Spinal cord (tissue), 9 donors: ENCODE measurements at regions not wholly inside any gene's neighbourhood (a gene's known extent, or its start where the extent isn't known, plus 50 kb on each side); places are given as distances from the start of the nearest gene placed in this dataset.
"Not testable (repeated sequence)": the region's sequence is repeated elsewhere in the genome, so short reads cannot be mapped to it uniquely, and the experiment has no call there.

Experiments used
- DNase-seq, 6 donors: peaks; one replicate each; pipeline versions ENCODE4 v3.0.0 to v3.0.0-alpha.2; 2013 to 2015; ENCODE audit warnings: low spot score in 6 of 6, low read depth in 4 of 6
- H3K27ac ChIP-seq: one replicate; pipeline ENCODE4 v1.5.1; 2013; ENCODE audit warnings: low read depth, low read length, control low read depth
- H3K27me3 ChIP-seq: one replicate; pipeline ENCODE4 v1.6.1; 2013; ENCODE audit warnings: low read length; ENCODE audit not compliant: control insufficient read depth, insufficient read depth
- H3K36me3 ChIP-seq: one replicate; pipeline ENCODE4 v1.6.1; 2013; ENCODE audit warnings: low read length; ENCODE audit not compliant: control insufficient read depth, insufficient read depth
- H3K4me1 ChIP-seq: one replicate; pipeline ENCODE4 v1.6.1; 2013; ENCODE audit warnings: low read length; ENCODE audit not compliant: control insufficient read depth, insufficient read depth
- H3K4me3 ChIP-seq: one replicate; pipeline ENCODE4 v1.5.1; 2013; ENCODE audit warnings: low read depth, low read length, control low read depth
- H3K9me3 ChIP-seq: one replicate; pipeline ENCODE4 v1.6.1; 2013; ENCODE audit warnings: low read length; ENCODE audit not compliant: control insufficient read depth, insufficient read depth
- WGBS: methylation state at CpG from one replicate; pipeline ENCODE4 v1.1.5; 2013; ENCODE audit warnings: missing lambda C conversion rate; ENCODE audit not compliant: insufficient coverage; 5-methylcytosine and 5-hydroxymethylcytosine counted together
- donor health status: healthy.

- no peaks in the 10 kb centered on the region for H3K36me3 ChIP-seq
- no peaks in the 10 kb centered on the region for H3K27me3 ChIP-seq
- H3K27ac ChIP-seq = no peak overlapping the region
- no peaks in the 10 kb centered on the region for H3K9me3 ChIP-seq
- 100% methylated on average over 1 of the region's 4 CpGs for WGBS
- H3K4me1 ChIP-seq = no peaks in the 10 kb centered on the region
- no peak for DNase-seq
- no peak overlapping the region for H3K4me3 ChIP-seq
Measured at GRCh38 chrX:3449287-3449686, 102.8 kb upstream of the MXRA5 start.

GRCh38 chrX:3448563-3448962 lies 102.1 kb upstream of the MXRA5 start:
- no peaks in the 10 kb centered on the region for H3K4me1 ChIP-seq
- 83% methylated on average over 1 of the region's 4 CpGs for WGBS
- DNase-seq = no peak
- H3K4me3 ChIP-seq = no peak overlapping the region
- no peaks in the 10 kb centered on the region for H3K9me3 ChIP-seq
- H3K27me3 ChIP-seq = no peaks in the 10 kb centered on the region
- no peaks in the 10 kb centered on the region for H3K36me3 ChIP-seq
- H3K27ac ChIP-seq = no peak overlapping the region

DNA sequence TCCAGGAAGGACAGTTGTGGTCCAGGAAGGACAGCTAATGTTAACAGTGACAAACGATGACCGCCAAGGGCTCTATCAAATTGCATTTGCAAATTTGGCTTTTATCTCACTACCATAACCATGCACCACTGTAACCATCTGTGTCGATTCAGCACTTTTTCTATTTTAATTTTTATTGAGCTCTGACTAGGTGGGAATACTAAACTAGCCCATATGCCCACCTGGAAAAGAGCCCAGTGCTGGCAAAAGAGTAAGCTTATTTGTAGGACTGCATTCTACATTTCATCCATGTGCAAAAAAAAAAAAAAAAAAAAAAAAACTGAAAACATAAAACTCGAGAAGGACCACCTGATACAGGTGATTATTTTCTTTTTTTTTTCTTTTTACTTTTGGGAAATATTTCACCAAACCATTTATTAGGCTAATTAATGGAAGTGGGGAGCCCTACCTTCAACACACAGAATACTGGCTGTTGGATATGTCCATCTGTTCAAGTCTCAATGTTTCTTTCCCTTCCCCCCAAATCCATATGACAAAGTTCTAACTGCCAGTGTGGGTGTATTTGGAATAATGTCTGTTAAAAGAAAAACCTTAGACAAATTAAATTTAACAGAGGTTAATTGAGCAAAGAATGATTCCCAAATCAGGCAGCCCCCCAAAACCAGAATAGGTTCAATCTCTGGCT lies 99.5 kb upstream of the MXRA5 start:
- Histone ChIP-seq H3K9me3 (no peaks in the 10 kb centered on the region), H3K36me3 (no peaks in the 10 kb centered on the region), H3K27me3 (no peaks in the 10 kb centered on the region), H3K27ac (no peak overlapping the region), H3K4me3 (no peak overlapping the region), H3K4me1 (no peaks in the 10 kb centered on the region)
- DNase-seq = peak in 2 of 6 donors; percentile 59 to 87
- WGBS = 100% methylated on average over 1 of the region's 4 CpGs

DNA sequence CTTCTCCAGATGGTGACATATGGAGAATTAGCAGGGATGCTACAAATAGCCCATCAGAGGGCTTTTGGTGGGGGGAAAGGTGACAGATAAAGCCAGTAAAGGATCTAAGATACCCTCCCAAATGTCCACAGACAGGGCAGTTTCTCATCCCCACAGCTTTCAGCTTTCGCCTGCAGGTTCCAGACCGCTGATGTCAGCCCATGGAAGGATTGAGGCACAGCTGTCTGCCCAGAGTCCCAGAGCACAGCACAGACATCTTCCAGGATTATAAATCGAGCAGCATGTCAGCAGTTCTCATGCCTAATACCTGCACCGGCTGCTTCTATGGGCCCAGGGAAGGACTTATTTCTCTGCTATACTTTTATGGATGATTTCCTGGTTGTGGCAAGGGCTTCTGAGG lies 96.7 kb upstream of the MXRA5 start:
- no peak overlapping the region for H3K4me3 ChIP-seq
- no peaks in the 10 kb centered on the region for H3K4me1 ChIP-seq
- no peaks in the 10 kb centered on the region for H3K36me3 ChIP-seq
- peak in 1 of 6 donors; percentile 51 for DNase-seq
- WGBS = 56% methylated on average over 2 of the region's 4 CpGs
- H3K27me3 ChIP-seq = no peaks in the 10 kb centered on the region
- no peaks in the 10 kb centered on the region for H3K9me3 ChIP-seq
- H3K27ac ChIP-seq = no peak overlapping the region

GRCh38 chrX:3442691-3443090 lies 96.2 kb upstream of the MXRA5 start:
- DNase-seq = peak in 2 of 6 donors; percentile 12 to 41
- H3K36me3 ChIP-seq = no peaks in the 10 kb centered on the region
- no peaks in the 10 kb centered on the region for H3K9me3 ChIP-seq
- H3K27ac ChIP-seq = no peak overlapping the region
- whole genome bisulfite sequencing = 89% methylated on average over 8 of the region's 8 CpGs
- no peak overlapping the region for H3K4me3 ChIP-seq
- no peaks in the 10 kb centered on the region for H3K4me1 ChIP-seq
- no peaks in the 10 kb centered on the region for H3K27me3 ChIP-seq

GRCh38 chrX:3440981-3441380 lies 94.5 kb upstream of the MXRA5 start:
- Histone ChIP-seq H3K4me3 (no peak overlapping the region), H3K9me3 (no peaks in the 10 kb centered on the region), H3K36me3 (no peaks in the 10 kb centered on the region), H3K27me3 (no peaks in the 10 kb centered on the region), H3K4me1 (no peaks in the 10 kb centered on the region), H3K27ac (no peak overlapping the region)
- DNase-seq = no peak
- WGBS = 82% methylated on average over 4 of the region's 5 CpGs

DNA sequence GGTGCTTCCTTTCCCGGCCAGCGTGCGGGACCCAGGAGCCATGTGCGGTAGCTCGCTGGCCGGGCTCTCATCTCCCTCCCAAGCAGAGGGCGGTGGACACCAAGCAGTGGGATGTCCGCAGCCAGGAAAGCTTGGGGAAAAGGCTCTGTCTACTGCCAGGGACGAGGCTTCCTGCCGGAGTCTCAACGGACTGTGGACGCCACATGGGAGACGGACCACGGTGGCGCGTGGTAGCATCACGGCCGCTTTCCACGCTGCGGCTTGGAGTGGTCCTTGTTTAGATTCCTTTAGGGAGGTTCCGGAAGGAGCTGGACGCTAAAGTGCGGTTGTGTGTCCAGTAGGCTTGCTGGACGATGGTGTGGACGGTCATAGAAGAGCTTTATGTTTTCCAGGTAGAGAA lies 89.5 kb upstream of the MXRA5 start:
- not testable (repeated sequence) for DNase-seq, H3K9me3 ChIP-seq, H3K4me3 ChIP-seq, H3K27ac ChIP-seq, H3K27me3 ChIP-seq, H3K36me3 ChIP-seq, H3K4me1 ChIP-seq
- 93% methylated on average over 6 of the region's 25 CpGs for WGBS

DNA sequence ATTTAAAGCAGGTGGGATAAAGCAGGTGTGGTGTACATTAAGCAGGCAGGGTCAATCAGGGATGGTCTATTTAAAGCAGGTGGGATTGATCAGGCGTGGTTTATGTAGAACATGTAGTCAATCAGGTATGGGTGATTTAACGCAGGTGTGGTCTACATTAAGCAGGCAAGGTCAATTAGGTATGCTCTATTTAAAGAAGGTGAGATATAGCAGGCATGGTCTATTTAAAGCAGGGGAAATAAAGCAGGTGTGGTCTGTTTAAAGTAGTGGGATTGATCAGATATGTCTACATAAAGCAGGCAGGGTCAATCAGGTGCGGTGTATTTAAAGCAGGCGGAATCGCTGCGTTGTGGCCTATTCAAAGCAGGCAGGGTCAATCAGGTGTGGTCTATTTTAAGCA lies 88.6 kb upstream of the MXRA5 start:
- no peak overlapping the region for H3K27ac ChIP-seq
- WGBS = 90% methylated on average over 6 of the region's 6 CpGs
- no peaks in the 10 kb centered on the region for H3K36me3 ChIP-seq
- DNase-seq = no peak
- no peaks in the 10 kb centered on the region for H3K9me3 ChIP-seq
- no peaks in the 10 kb centered on the region for H3K27me3 ChIP-seq
- no peak overlapping the region for H3K4me3 ChIP-seq
- no peaks in the 10 kb centered on the region for H3K4me1 ChIP-seq

DNA sequence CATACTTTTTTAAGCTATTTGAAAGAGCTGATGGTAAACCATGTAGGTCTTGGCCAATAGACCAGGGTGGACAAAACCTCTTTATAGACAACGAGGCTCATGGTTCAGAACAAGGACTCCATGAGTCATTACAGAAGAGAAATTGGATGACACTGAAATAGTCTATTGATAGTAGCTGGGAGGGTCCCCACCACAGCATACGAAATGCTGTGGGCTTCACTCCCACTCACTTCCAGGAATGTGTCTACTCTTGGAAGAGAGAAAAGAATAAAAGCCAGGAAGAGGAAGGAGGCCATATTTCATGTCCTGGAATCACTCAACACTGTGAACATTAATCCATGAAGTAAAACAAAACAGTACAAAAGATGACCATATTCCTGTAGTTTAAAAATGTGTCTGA lies 82.3 kb upstream of the MXRA5 start:
- Histone ChIP-seq H3K27ac (no peak overlapping the region), H3K36me3 (no peaks in the 10 kb centered on the region), H3K9me3 (no peaks in the 10 kb centered on the region), H3K27me3 (no peaks in the 10 kb centered on the region), H3K4me3 (no peak overlapping the region), H3K4me1 (no peaks in the 10 kb centered on the region)
- no CpG with 5 or more reads among the region's 2 CpGs for WGBS
- DNase-seq = no peak

GRCh38 chrX:3426552-3426951 lies 80.1 kb upstream of the MXRA5 start:
- Histone ChIP-seq H3K27me3 (no peaks in the 10 kb centered on the region), H3K4me1 (no peaks in the 10 kb centered on the region), H3K9me3 (no peaks in the 10 kb centered on the region), H3K27ac (no peak overlapping the region), H3K4me3 (no peak overlapping the region), H3K36me3 (no peaks in the 10 kb centered on the region)
- DNase-seq = no peak
- 97% methylated on average over 2 of the region's 2 CpGs for WGBS
